HG03520 (cell line): ENCODE measurements at regions not wholly inside any gene's neighbourhood (a gene's known extent, or its start where the extent isn't known, plus 50 kb on each side); places are given as distances from the start of the nearest gene placed in this dataset.
"Not testable (repeated sequence)": the region's sequence is repeated elsewhere in the genome, so short reads cannot be mapped to it uniquely, and the experiment has no call there.

Experiments used
- ATAC-seq: cut with Tn5 transposase; IDR thresholded peaks from one replicate; pipeline ENCODE4 v1.9.1; 2021; ENCODE audit warnings: mild to moderate bottlenecking, moderate library complexity; ENCODE audit not compliant: unreplicated experiment

DNA sequence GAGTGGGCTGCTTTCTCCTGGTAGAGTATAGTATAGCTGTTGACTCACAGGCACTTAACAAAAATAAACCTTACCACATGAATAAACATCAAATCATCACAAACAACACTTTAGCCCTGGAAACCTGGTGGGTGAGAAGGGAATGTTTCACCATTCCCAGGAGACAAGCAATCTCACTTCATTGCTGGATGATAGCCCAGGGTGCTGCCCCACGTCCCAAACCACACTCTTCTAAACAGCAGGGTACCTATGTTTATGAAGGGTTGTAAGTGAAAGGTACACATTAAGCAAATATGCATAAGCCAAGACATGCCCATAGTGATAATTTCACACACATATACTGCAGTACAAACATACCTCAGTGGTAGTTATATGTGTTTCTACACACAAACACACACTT, 276.2 kb downstream of the FGFR2 start:
- ATAC-seq = no peak

GRCh38 chr10:121322776-121323175, 275.5 kb downstream of the FGFR2 start:
- no peak for ATAC-seq

DNA sequence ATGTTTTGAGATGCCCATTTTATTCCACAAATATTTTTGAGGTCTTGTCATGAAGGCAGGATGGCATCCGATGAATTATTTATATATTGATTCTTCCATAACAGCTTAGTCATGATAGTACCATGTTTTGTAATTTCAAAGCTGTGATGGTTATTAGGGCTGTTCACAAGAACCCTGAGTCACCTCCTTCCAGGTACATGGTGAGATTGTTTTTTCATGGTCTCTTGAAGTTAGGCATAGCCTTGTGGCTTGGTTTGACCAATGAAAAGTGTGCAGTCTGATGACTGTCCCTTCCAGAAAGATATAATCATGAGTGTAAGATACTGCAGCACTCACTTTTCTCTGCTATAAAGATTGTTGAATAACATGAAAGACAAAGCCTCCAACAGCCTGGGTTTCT, 274.8 kb downstream of the FGFR2 start:
- no peak for ATAC-seq

DNA sequence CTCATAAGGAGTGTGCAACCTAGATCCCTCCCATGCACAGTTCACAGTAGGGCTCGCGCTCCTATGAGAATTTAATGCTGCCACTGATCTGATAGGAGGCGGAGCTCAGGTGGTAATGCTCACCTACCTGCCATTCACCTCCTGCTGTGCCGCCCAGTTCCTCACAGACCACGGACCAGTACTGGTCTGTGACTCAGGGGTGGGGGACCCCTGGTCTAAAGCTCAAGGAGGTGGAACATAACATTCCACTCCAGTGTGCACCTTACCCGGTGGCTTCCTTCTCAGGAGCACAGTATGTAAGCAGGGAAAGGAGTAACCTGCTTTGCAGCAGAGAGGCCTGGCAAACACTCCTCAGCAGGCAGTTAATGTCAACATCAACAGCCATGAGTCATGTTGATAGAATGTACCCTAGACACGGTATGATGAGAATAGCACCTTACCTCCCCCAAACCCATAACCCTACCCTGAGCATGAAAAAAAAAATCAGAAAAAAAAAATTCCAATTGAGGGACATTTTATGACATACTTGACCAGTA, 273.5 kb downstream of the FGFR2 start:
- no peak for ATAC-seq

GRCh38 chr10:121325490-121326231, 272.6 kb downstream of the FGFR2 start:
- no peak for ATAC-seq

DNA sequence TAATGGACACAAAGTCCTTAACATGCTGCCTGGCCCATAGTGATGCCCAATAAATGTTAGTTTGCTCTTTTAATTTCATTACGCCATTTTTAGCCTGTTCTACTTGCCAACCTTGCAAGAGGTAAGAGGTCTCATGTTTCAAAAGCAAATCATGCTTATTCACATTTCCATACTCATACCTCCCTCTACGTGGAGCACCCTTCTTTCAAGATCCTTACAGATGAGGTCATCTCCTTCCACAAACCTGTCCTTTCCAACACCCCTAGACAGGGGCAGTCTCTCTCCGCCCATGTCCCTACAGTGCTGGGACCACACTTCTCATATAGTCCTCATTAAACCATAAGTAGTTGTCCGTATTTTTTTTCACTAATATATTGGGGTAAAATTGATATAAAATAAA, 271.3 kb downstream of the FGFR2 start:
- ATAC-seq = no peak

DNA sequence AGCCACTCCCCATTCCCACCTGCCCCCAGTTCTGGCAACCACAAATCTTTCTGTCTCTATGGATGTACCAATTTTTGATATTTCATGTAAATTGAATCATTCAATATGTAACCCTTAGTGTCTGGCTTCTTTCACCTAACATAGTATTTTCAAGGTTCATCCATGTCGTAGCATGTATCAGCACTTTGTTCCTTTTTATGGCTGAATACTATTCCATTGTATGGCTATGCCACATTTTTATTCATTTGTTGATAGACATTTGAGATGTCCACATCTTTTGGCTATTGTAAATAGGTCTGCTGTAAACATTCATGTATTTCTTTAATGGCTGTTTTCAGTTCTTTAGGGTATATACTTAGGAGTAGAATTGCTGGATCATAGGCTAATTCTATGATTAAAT, 270.5 kb downstream of the FGFR2 start:
- ATAC-seq = no peak

GRCh38 chr10:121329631-121330030, 268.6 kb downstream of the FGFR2 start:
- ATAC-seq = not testable (repeated sequence)

DNA sequence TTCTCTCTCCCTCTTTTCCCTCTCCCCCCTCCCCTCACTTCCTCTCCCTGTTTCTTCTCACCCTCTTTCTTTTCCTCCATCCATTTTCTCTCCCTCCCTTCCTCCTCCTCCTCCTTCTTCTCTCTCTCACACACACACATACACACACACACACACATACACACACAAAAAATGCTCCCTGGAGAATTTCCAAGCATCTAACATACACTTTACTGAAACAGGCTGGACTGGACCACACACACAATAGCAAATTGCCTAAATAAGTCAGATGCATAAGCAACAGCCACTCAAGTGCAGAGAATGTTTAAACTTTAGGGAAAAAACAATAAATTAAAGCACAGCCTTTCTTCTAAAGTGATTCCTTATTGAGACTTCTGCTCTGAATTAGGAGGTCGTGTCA, 267.7 kb downstream of the FGFR2 start:
- no peak for ATAC-seq

DNA sequence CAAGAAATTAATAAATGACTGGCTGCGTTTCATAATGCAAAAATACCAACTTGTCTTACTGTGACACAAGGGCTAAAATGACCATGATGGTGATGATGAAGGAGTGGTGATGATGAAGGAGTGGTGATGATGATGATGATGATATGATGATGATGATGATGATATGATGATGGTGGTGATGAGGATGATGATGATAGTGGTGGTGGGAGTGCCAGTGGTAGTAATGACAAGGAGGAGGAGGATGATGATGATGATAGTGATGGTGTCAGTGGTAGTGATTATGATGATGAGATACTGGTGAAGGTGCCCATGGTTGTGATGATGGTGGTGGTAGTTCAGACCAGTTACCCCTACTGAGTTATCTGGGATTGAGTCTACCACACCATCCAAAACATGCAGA, 265.9 kb downstream of the FGFR2 start:
- ATAC-seq = no peak

GRCh38 chr10:121332829-121333765, 265.1 kb downstream of the FGFR2 start:
- ATAC-seq = no peak

DNA sequence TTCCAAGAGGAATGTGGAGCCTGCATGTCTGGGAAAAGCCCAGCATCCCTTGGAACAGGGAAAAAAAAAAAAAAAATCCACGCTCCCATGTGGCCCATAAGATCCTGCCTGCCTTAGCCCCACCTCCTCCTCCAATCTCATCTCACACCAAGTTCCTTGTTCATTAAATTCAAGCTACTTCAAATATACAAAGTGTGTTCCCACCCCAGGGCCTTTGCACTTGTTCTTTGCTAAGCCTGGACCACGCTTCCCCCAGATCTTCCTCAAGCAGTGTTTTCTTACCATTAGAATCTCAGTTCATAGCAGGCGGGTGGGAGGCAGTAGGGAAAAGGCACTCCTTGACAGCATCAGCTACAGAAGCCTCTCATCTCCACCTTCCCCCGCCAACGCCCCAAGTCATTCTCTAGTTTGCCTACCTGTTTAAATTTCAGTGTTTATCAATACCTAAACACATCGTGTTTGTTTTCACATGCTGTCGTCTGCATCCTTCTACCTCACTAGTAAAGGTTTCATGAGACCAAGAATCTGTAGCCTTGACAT, 262.8 kb downstream of the FGFR2 start:
- ATAC-seq = no peak

GRCh38 chr10:121337427-121337826, 260.8 kb downstream of the FGFR2 start:
- no peak for ATAC-seq

- ATAC-seq = no peak
Measured at GRCh38 chr10:121338206-121338980, 259.9 kb downstream of the FGFR2 start.

GRCh38 chr10:121339114-121339513, 259.1 kb downstream of the FGFR2 start:
- ATAC-seq = no peak

GRCh38 chr10:121340271-121340831, 257.9 kb downstream of the FGFR2 start:
- ATAC-seq = no peak

DNA sequence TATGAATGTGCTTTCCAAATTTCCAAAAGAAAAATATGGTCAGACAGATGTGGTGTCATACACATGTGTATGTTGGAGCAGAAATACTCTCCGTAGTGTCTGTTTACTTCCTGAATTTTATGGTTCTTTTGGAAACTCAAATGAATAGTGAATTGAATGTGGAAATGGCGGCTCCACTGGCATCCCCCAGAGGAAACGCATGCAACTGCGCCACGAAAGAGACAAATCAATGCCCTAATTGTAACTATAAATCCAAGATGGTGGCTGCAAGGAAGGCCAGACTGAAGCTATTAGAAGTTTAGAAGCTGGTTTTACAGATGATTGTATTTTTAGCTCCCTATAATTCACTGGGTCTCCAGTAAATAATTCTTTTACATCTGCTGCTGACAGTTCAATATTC, 246.7 kb downstream of the FGFR2 start:
- ATAC-seq = no peak

GRCh38 chr10:121352231-121352855, 245.9 kb downstream of the FGFR2 start:
- no peak for ATAC-seq

GRCh38 chr10:121355161-121355560, 243.1 kb downstream of the FGFR2 start:
- ATAC-seq = no peak

GRCh38 chr10:121356183-121356582, 242.1 kb downstream of the FGFR2 start:
- no peak for ATAC-seq
